Testis (tissue), 2 donors: ENCODE measurements at regions not wholly inside any gene's neighbourhood (a gene's known extent, or its start where the extent isn't known, plus 50 kb on each side); places are given as distances from the start of the nearest gene placed in this dataset.

Source experiments
- DNase-seq: peaks from one replicate; pipeline ENCODE4 v3.0.0-alpha.2; 2019
- H3K27ac ChIP-seq, 2 donors: fragments of 200-600 bp; sonication (generic); one replicate each; pipeline ENCODE4 v1.5.1; 2019
- H3K27me3 ChIP-seq: fragments of 200-600 bp; sonication (generic); one replicate; pipeline ENCODE4 v1.5.1; 2019
- H3K36me3 ChIP-seq: fragments of 200-600 bp; sonication (generic); one replicate; pipeline ENCODE4 v1.5.1; 2017; ENCODE audit warnings: low read depth; ENCODE audit errors: missing control alignments
- H3K4me1 ChIP-seq: fragments of 200-600 bp; sonication (generic); one replicate; pipeline ENCODE4 v1.5.1; 2019
- H3K4me3 ChIP-seq, 2 donors: fragments of 200-600 bp; sonication (generic); one replicate each; pipeline ENCODE4 v1.5.1; 2017 to 2019
- H3K9me3 ChIP-seq: fragments of 200-600 bp; sonication (generic); one replicate; pipeline ENCODE4 v1.5.1; 2017
- POLR2A ChIP-seq: fragments of 450-650 bp; IDR thresholded peaks from one replicate; pipeline ENCODE4 v1.6.1; 2017; ENCODE audit warnings: antibody characterized with exemption, mild to moderate bottlenecking, moderate library complexity
- WGBS, 2 donors: methylation state at CpG; one replicate each; pipeline ENCODE4 v1.1.5; 2018; 5-methylcytosine and 5-hydroxymethylcytosine counted together
- intact Hi-C: fragments of 100-400 bp; cut with DNase I; formaldehyde crosslinking; loops from one replicate; pipeline ENCODE4 v1.15.1; 2023; ENCODE audit warnings: low total_unique reads
- TF ChIP-seq, protein P1 (sequence below), 3 experiments: fragments of 450-650 bp in 2 of 3; fragments of 200-600 bp in 1 of 3; sonication (generic) in 1 of 3; IDR thresholded peaks; one replicate each; pipeline ENCODE4 v1.5.1; 2016 to 2019; ENCODE audit warnings: antibody characterized with exemption in 3 of 3, mild to moderate bottlenecking in 2 of 3, moderate library complexity in 1 of 3

- Histone ChIP-seq H3K4me1 (no peaks in the 10 kb centered on the region), H3K27me3 (no peaks in the 10 kb centered on the region), H3K36me3 (no peaks in the 10 kb centered on the region), H3K27ac (no peak overlapping the region), H3K9me3 (no peaks in the 10 kb centered on the region), H3K4me3 (no peak overlapping the region)
- TF ChIP-seq POLR2A, result no peak
- TF ChIP-seq, protein P1, sequence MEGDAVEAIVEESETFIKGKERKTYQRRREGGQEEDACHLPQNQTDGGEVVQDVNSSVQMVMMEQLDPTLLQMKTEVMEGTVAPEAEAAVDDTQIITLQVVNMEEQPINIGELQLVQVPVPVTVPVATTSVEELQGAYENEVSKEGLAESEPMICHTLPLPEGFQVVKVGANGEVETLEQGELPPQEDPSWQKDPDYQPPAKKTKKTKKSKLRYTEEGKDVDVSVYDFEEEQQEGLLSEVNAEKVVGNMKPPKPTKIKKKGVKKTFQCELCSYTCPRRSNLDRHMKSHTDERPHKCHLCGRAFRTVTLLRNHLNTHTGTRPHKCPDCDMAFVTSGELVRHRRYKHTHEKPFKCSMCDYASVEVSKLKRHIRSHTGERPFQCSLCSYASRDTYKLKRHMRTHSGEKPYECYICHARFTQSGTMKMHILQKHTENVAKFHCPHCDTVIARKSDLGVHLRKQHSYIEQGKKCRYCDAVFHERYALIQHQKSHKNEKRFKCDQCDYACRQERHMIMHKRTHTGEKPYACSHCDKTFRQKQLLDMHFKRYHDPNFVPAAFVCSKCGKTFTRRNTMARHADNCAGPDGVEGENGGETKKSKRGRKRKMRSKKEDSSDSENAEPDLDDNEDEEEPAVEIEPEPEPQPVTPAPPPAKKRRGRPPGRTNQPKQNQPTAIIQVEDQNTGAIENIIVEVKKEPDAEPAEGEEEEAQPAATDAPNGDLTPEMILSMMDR (IDR thresholded peaks at IDR 0.05), result no peak
- no peak for DNase-seq
- intact Hi-C loops, result loop anchor here (5.0 to 10.0 kb wide), 2 partner anchors 100 to 113 kb away; partner anchors contain the start of gene SERTAD2
- whole genome bisulfite sequencing, 2 donors, result 81 to 93% methylated on average over 4 of the region's 4 CpGs
These were observed 111.6 kb upstream of the SERTAD2 start for GRCh38 chr2:64765160-64765805.

GRCh38 chr2:64766841-64767669 is 113.3 kb upstream of the SERTAD2 start:
- TF ChIP-seq, protein P1 (IDR thresholded peaks at IDR 0.05), result no peak
- TF ChIP-seq POLR2A, result no peak
- H3K4me1 ChIP-seq, result no peaks in the 10 kb centered on the region
- DNase-seq, result no peak
- H3K27me3 ChIP-seq, result no peaks in the 10 kb centered on the region
- peak overlapping the region; percentile 91 to 98 for H3K27ac ChIP-seq
- no peaks in the 10 kb centered on the region for H3K36me3 ChIP-seq
- 2 to 3% methylated on average over 13 of the region's 13 CpGs for WGBS, 2 donors
- peak overlapping the region; percentile 65 to 67 for H3K4me3 ChIP-seq
- intact Hi-C loops, result loop anchor here (5.0 to 10.0 kb wide), 2 partner anchors 98 to 115 kb away; partner anchors contain the start of gene SERTAD2
- H3K9me3 ChIP-seq, result no peaks in the 10 kb centered on the region

GRCh38 chr2:64767670-64768468 is 114.2 kb upstream of the SERTAD2 start:
- no peaks in the 10 kb centered on the region for H3K27me3 ChIP-seq
- intact Hi-C loops, result loop anchor here (5.0 to 10.0 kb wide), 2 partner anchors 97 to 116 kb away; partner anchors contain the start of gene SERTAD2

DNA sequence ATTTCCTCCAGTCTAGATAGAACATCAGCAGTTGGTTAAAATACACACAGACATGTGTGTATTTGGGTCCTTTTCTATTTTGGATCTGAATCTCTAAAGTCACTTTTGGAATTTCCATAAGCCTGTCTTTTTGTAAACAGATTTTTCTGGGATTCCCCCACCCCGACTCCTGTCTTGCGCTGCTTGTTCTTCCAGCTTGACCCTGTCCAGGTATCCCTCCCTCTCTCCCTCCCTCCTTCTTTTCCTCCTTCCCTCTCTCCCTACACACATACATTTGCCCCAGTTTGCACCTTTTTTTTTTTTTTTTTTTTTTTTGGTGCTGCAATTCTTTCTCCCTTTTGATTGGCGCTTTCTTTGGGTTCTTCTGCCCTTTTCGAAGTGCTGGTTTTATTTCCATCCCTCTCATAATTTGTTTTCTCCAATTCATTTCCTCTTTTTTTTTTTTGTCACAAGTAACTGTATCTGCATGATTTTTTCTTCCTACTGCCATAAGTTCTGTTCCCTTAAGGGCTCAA is 114.8 kb upstream of the SERTAD2 start:
- 24 to 30% methylated on average over 4 of the region's 4 CpGs for WGBS, 2 donors

More at GRCh38 chr2:64767670-64768468, 114.2 kb upstream of the SERTAD2 start:
- WGBS, 2 donors, result 0% methylated on average over 37 to 45 of the region's 66 CpGs
- Histone ChIP-seq H3K36me3 (no peaks in the 10 kb centered on the region), H3K27ac (peak overlapping the region; percentile 91 to 98), H3K4me1 (no peaks in the 10 kb centered on the region), H3K4me3 (peak overlapping the region; percentile 65 to 67), H3K9me3 (no peaks in the 10 kb centered on the region)
- TF ChIP-seq POLR2A, result no peak
- TF ChIP-seq, protein P1 (IDR thresholded peaks at IDR 0.05), result no peak
- DNase-seq, result peak; percentile 94

More for the DNA sequence above, 114.8 kb upstream of the SERTAD2 start:
- H3K27me3 ChIP-seq, result no peaks in the 10 kb centered on the region
- intact Hi-C loops, result loop anchor here (5.0 to 10.0 kb wide), 2 partner anchors 96 to 116 kb away; partner anchors contain the start of gene SERTAD2
- no peak for DNase-seq
- H3K4me1 ChIP-seq, result no peaks in the 10 kb centered on the region
- no peaks in the 10 kb centered on the region for H3K36me3 ChIP-seq
- H3K27ac ChIP-seq, result peak overlapping the region; percentile 91 to 98
- peak overlapping the region; percentile 65 to 67 for H3K4me3 ChIP-seq
- TF ChIP-seq, protein P1 (IDR thresholded peaks at IDR 0.05), result no peak
- no peak for TF ChIP-seq POLR2A
- no peaks in the 10 kb centered on the region for H3K9me3 ChIP-seq
